GM12878 (cell line): ENCODE measurements at regions not wholly inside any gene's neighbourhood (a gene's known extent, or its start where the extent isn't known, plus 50 kb on each side); places are given as distances from the start of the nearest gene placed in this dataset.

Experiments
- ATAC-seq: fragments of 200-7000 bp; cut with Tn5 transposase; 3 replicates; pipeline ENCODE4 v1.9.1; 2020; ENCODE audit warnings: mild to moderate bottlenecking, moderate library complexity
- BruUV-seq: library from RNA; stranded (reverse); fragments of 400-500 nt; replicated peaks from 2 replicates; lab custom pipeline; 2021; lab: Mats Ljungman, UMichigan
- CTCF ChIA-PET: fragments of 300-600 bp; sonication (Branson Sonifier 250); formaldehyde crosslinking; extraction: SDS; loops from one replicate; lab custom pipeline; 2021; ENCODE audit warnings: inconsistent platforms; lab: Yijun Ruan, JAX
- POLR2A ChIA-PET: fragments of 350-600 bp; formaldehyde crosslinking; extraction: SDS; loops from one replicate; lab custom pipeline; 2021; ENCODE audit warnings: inconsistent platforms; lab: Charles Lee
- RAD21 ChIA-PET: fragments of 300-600 bp; sonication (Branson Sonifier 250); formaldehyde crosslinking; loops from one replicate; lab custom pipeline; 2023; ENCODE audit warnings: antibody characterized with exemption; ENCODE audit not compliant: unreplicated experiment; lab: Charles Lee
- SMC1A ChIA-PET: fragments of 300-600 bp; sonication (Branson Sonifier 250); formaldehyde crosslinking; loops from one replicate; lab custom pipeline; 2023; ENCODE audit not compliant: unreplicated experiment, uncharacterized antibody; lab: Charles Lee
- DNase-seq: peaks from one replicate; pipeline ENCODE4 v3.0.0-alpha.2; 2011; ENCODE audit warnings: low read depth, low spot score
- FAIRE-seq: peaks from 3 replicates; lab custom pipeline; 2011; peaks lifted over from hg19 to GRCh38; lab: Jason Lieb, UNC
- H2AFZ ChIP-seq: 2 replicates; pipeline ENCODE4 v1.6.0; 2011; ENCODE audit warnings: low read depth, low read length, control low read depth; ENCODE audit not compliant: control insufficient read depth
- H3K27ac ChIP-seq: 2 replicates; pipeline ENCODE4 v1.5.1; 2011; ENCODE audit warnings: control low read depth; ENCODE audit not compliant: control insufficient read depth, insufficient read depth
- H3K27me3 ChIP-seq, 2 experiments: replicated peaks in 1 of 2; 2 replicates each; pipeline versions ENCODE4 v1.6.0 to v1.6.1; 2011; ENCODE audit warnings: low read length in 1 of 2; ENCODE audit not compliant: control insufficient read depth in 2 of 2, insufficient read depth in 2 of 2
- H3K36me3 ChIP-seq, 2 experiments: 2 replicates each; pipeline ENCODE4 v1.5.1; 2011; ENCODE audit warnings: low read length in 1 of 2; ENCODE audit not compliant: control insufficient read depth in 2 of 2, insufficient read depth in 2 of 2
- H3K4me1 ChIP-seq: 2 replicates; pipeline ENCODE4 v1.6.1; 2011; ENCODE audit warnings: mild to moderate bottlenecking, low read length, moderate library complexity, mixed read lengths; ENCODE audit not compliant: control insufficient read depth, insufficient read depth
- H3K4me2 ChIP-seq: 2 replicates; pipeline ENCODE4 v1.6.0; 2011; ENCODE audit warnings: control low read depth; ENCODE audit not compliant: control insufficient read depth, insufficient read depth
- H3K4me3 ChIP-seq: fragments of 200-600 bp; sonication (generic); 2 replicates; pipeline ENCODE4 v1.5.1; 2016
- H3K79me2 ChIP-seq: 2 replicates; pipeline ENCODE4 v1.6.0; 2011; ENCODE audit warnings: low read length; ENCODE audit not compliant: control insufficient read depth, insufficient read depth
- H3K9ac ChIP-seq: 2 replicates; pipeline ENCODE4 v1.8.0; 2011; ENCODE audit warnings: low read length, control low read depth, mixed read lengths; ENCODE audit not compliant: control insufficient read depth, insufficient read depth
- H3K9me3 ChIP-seq: replicated peaks from 3 replicates; pipeline ENCODE4 v1.5.1; 2011; ENCODE audit warnings: mild to moderate bottlenecking, low read length; ENCODE audit not compliant: control insufficient read depth, insufficient read depth
- H4K20me1 ChIP-seq: 2 replicates; pipeline ENCODE4 v1.6.0; 2011; ENCODE audit not compliant: control insufficient read depth, insufficient read depth
- EP300 ChIP-seq, 2 experiments: fragments of 150-350 bp in 1 of 2; IDR thresholded peaks; 2 replicates each; pipeline ENCODE4 v1.6.1; 2011 to 2012; ENCODE audit warnings: low read depth in 2 of 2, low read length in 2 of 2, borderline replicate concordance in 1 of 2, improper control_type of control experiment in 1 of 2, inconsistent platforms in 1 of 2; ENCODE audit not compliant: control insufficient read depth in 1 of 2
- TBL1XR1 ChIP-seq: IDR thresholded peaks from 2 replicates; pipeline ENCODE4 v1.6.1; 2012; ENCODE audit warnings: low read depth, low read length, improper control_type of control experiment
- WGBS: methylation state at CpG from one replicate; pipeline ENCODE4 v1.1.6; 2016; ENCODE audit warnings: low lambda C conversion rate; ENCODE audit not compliant: insufficient replicate concordance, insufficient coverage; ENCODE audit errors: missing lambda C conversion rate; 5-methylcytosine and 5-hydroxymethylcytosine counted together
- in situ Hi-C: fragments of 300-500 bp; cut with MboI; formaldehyde crosslinking; loops from 9 replicates; pipeline ENCODE4 v1.14.3; 2018; ENCODE audit warnings: mixed read lengths
- intact Hi-C: fragments of 100-400 bp; cut with micrococcal nuclease; formaldehyde crosslinking; loops from one replicate; pipeline ENCODE4 v1.14.2; 2022; ENCODE audit not compliant: unreplicated experiment
- TF ChIP-seq, protein P1 (sequence below): fragments of 450-650 bp; IDR thresholded peaks from 2 replicates; pipeline ENCODE4 v1.6.1; 2016; ENCODE audit warnings: mild to moderate bottlenecking, moderate library complexity, borderline replicate concordance

DNA sequence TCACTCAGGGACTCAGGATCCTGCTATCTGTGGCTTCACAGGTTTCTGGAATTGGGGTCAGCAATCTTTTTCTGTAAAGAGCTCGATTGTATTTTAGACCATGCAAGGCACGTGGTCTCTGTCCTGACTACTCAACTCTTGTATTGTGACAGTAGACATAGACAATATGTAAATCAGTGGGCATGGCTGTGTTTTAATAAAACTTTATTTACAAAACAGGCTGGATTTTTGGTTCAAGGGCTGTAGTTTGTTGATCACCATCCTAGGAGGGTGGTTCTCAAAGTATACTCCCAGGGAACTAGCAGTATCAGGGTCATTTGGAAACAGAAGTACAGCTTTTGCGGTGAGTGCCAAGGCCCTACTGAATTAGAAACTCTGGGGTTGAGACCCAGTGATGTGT, 108.2 kb upstream of the CRHR1 start:
- H3K4me2 ChIP-seq = no peak overlapping the region
- no peaks in the 10 kb centered on the region for H3K36me3 ChIP-seq
- intact Hi-C loops = no loop called here
- in situ Hi-C loops = no loop called here
- no peak overlapping the region for H3K9ac ChIP-seq
- TF ChIP-seq EP300 (IDR thresholded peaks at IDR 0.05; ENCODE audit: borderline replicate concordance in 1 of 2, control insufficient read depth in 1 of 2, low read depth in 2 of 2, low read length in 2 of 2) (no peak), TBL1XR1 (no peak)
- TF ChIP-seq, protein P1, sequence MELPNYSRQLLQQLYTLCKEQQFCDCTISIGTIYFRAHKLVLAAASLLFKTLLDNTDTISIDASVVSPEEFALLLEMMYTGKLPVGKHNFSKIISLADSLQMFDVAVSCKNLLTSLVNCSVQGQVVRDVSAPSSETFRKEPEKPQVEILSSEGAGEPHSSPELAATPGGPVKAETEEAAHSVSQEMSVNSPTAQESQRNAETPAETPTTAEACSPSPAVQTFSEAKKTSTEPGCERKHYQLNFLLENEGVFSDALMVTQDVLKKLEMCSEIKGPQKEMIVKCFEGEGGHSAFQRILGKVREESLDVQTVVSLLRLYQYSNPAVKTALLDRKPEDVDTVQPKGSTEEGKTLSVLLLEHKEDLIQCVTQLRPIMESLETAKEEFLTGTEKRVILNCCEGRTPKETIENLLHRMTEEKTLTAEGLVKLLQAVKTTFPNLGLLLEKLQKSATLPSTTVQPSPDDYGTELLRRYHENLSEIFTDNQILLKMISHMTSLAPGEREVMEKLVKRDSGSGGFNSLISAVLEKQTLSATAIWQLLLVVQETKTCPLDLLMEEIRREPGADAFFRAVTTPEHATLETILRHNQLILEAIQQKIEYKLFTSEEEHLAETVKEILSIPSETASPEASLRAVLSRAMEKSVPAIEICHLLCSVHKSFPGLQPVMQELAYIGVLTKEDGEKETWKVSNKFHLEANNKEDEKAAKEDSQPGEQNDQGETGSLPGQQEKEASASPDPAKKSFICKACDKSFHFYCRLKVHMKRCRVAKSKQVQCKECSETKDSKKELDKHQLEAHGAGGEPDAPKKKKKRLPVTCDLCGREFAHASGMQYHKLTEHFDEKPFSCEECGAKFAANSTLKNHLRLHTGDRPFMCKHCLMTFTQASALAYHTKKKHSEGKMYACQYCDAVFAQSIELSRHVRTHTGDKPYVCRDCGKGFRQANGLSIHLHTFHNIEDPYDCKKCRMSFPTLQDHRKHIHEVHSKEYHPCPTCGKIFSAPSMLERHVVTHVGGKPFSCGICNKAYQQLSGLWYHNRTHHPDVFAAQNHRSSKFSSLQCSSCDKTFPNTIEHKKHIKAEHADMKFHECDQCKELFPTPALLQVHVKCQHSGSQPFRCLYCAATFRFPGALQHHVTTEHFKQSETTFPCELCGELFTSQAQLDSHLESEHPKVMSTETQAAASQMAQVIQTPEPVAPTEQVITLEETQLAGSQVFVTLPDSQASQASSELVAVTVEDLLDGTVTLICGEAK = peak; percentile 44
- no peaks in the 10 kb centered on the region for H3K4me1 ChIP-seq
- FAIRE-seq (no peak), DNase-seq (no peak), ATAC-seq (no peak)
- no peak overlapping the region for H3K27ac ChIP-seq
- RAD21 ChIA-PET = no interaction called here
- BruUV-seq = no TSS peak
- no peak overlapping the region for H3K4me3 ChIP-seq
- SMC1A ChIA-PET = no interaction called here
- no peaks in the 10 kb centered on the region; a peak in 1 of 4 replicates for H3K27me3 ChIP-seq
- no peaks in the 10 kb centered on the region for H4K20me1 ChIP-seq
- POLR2A ChIA-PET = no interaction called here
- no peak overlapping the region for H2AFZ ChIP-seq
- H3K79me2 ChIP-seq = no peaks in the 10 kb centered on the region
- CTCF ChIA-PET = no interaction called here
- WGBS = 32% methylated on average over 3 of the region's 3 CpGs
- H3K9me3 ChIP-seq = no peaks in the 10 kb centered on the region
